ENCODE measurements at regions not wholly inside any gene's neighbourhood (a gene's known extent, or its start where the extent isn't known, plus 50 kb on each side); places are given as distances from the start of the nearest gene placed in this dataset.

GRCh38 chr1:55658917-55659316, 443.8 kb upstream of the USP24 start:
- Mint-ChIP-seq H3K4me3 (no peak overlapping the region), H3K36me3 (no peaks in the 10 kb centered on the region), H3K27ac (no peak overlapping the region), H3K27me3 (ENCODE audit: low read depth in 3 of 3) (peaks cover 0 to 4% (median 3%) of the 10 kb centered on the region in 3 donors), H3K9me3 (peaks cover 0 to 10% (median 0%) of the 10 kb centered on the region in 7 donors), H3K4me1 (no peaks in the 10 kb centered on the region)
- no peaks in the 10 kb centered on the region for H3K27me3 ChIP-seq (ENCODE audit: control insufficient read depth in 2 of 2, insufficient read depth in 2 of 2, low read length in 2 of 2)
- no peak overlapping the region for H3K9ac ChIP-seq (ENCODE audit: insufficient read depth, low read length, poor library complexity, severe bottlenecking)
- no peaks in the 10 kb centered on the region for H3K36me3 ChIP-seq (replicated peaks in 1 of 2; ENCODE audit: control insufficient read depth in 1 of 2, insufficient read depth in 2 of 2, low read length in 2 of 2)
- H3K4me2 ChIP-seq (replicated peaks; ENCODE audit: extremely low read depth, low read length, poor library complexity, severe bottlenecking) = no peak overlapping the region
- no peak overlapping the region for H3K27ac ChIP-seq (ENCODE audit: low read depth in 1 of 2, low read length in 2 of 2)
- TF ChIP-seq CTCF (IDR thresholded peaks at IDR 0.05) = no peak
- intact Hi-C loops (cut with micrococcal nuclease) = no loop called here
- H3K9me3 ChIP-seq (replicated peaks in 1 of 2; ENCODE audit: control insufficient read depth in 1 of 2, insufficient read depth in 1 of 2, low read length in 2 of 2) = peaks cover 0 to 5% of the 10 kb centered on the region in 2 donors
- no peaks in the 10 kb centered on the region for H3K4me1 ChIP-seq (ENCODE audit: control insufficient read depth in 1 of 2, insufficient read depth in 2 of 2, low read length in 2 of 2)
- H2AFZ ChIP-seq (ENCODE audit: insufficient read depth, low read depth, low read length, poor library complexity, severe bottlenecking) = no peak overlapping the region
- no peak overlapping the region for H3K4me3 ChIP-seq (replicated peaks in 1 of 3; ENCODE audit: low read depth in 2 of 3, low read length in 3 of 3)
- 85% methylated on average over 2 of the region's 2 CpGs for WGBS (ENCODE audit: insufficient coverage)
- no peaks in the 10 kb centered on the region for H4K20me1 ChIP-seq (ENCODE audit: insufficient read depth, low read length)
- no peaks in the 10 kb centered on the region for H3K79me2 ChIP-seq (ENCODE audit: insufficient read depth, low read length)
- no peak for DNase-seq

DNA sequence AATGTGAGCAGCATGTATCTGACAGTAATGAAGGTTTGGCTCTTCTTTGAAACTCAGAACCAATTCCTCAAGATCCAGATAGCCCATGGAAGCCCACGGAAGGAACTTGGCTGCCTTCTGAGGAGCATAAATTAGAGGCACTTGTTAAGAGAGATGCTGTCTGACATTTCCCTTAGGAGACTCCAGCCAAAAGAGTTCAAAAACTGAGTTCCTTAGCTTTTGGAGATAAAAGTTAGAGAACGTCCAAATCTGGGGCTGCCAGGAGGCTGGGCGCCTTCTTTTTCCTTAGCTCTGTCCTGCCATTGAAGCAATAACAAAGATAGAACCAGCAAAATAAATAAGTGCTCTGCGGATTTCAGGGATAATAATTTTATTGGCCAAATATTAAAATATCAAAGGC, 439.6 kb upstream of the USP24 start:
- H3K27ac ChIP-seq (ENCODE audit: low read depth in 1 of 2, low read length in 2 of 2) = no peak overlapping the region
- Mint-ChIP-seq H3K4me3 (no peak overlapping the region), H3K27ac (no peak overlapping the region), H3K4me1 (no peaks in the 10 kb centered on the region), H3K36me3 (no peaks in the 10 kb centered on the region), H3K9me3 (peaks cover 0 to 8% (median 0%) of the 10 kb centered on the region in 7 donors), H3K27me3 (ENCODE audit: low read depth in 3 of 3) (peaks cover 1 to 4% (median 3%) of the 10 kb centered on the region in 3 donors)
- H3K9ac ChIP-seq (ENCODE audit: insufficient read depth, low read length, poor library complexity, severe bottlenecking) = no peak overlapping the region
- no peak overlapping the region for H2AFZ ChIP-seq (ENCODE audit: insufficient read depth, low read depth, low read length, poor library complexity, severe bottlenecking)
- no peaks in the 10 kb centered on the region for H3K27me3 ChIP-seq (ENCODE audit: control insufficient read depth in 2 of 2, insufficient read depth in 2 of 2, low read length in 2 of 2)
- TF ChIP-seq CTCF (IDR thresholded peaks at IDR 0.05) = no peak
- WGBS (ENCODE audit: insufficient coverage) = 90% methylated on average over 2 of the region's 4 CpGs
- intact Hi-C loops (cut with micrococcal nuclease) = no loop called here
- H3K79me2 ChIP-seq (ENCODE audit: insufficient read depth, low read length) = no peaks in the 10 kb centered on the region
- H3K4me3 ChIP-seq (replicated peaks in 1 of 3; ENCODE audit: low read depth in 2 of 3, low read length in 3 of 3) = no peak overlapping the region
- H3K9me3 ChIP-seq (replicated peaks in 1 of 2; ENCODE audit: control insufficient read depth in 1 of 2, insufficient read depth in 1 of 2, low read length in 2 of 2) = no peaks in the 10 kb centered on the region
- no peaks in the 10 kb centered on the region for H3K4me1 ChIP-seq (ENCODE audit: control insufficient read depth in 1 of 2, insufficient read depth in 2 of 2, low read length in 2 of 2)
- no peaks in the 10 kb centered on the region for H3K36me3 ChIP-seq (replicated peaks in 1 of 2; ENCODE audit: control insufficient read depth in 1 of 2, insufficient read depth in 2 of 2, low read length in 2 of 2)
- DNase-seq = no peak
- no peaks in the 10 kb centered on the region for H4K20me1 ChIP-seq (ENCODE audit: insufficient read depth, low read length)
- no peak overlapping the region for H3K4me2 ChIP-seq (replicated peaks; ENCODE audit: extremely low read depth, low read length, poor library complexity, severe bottlenecking)

All from CD14-positive monocyte (primary cell).